Mesendoderm (in vitro differentiated cells): ENCODE measurements at regions not wholly inside any gene's neighbourhood (a gene's known extent, or its start where the extent isn't known, plus 50 kb on each side); places are given as distances from the start of the nearest gene placed in this dataset.

ENCODE experiments used
- DNase-seq: peaks from one replicate; pipeline ENCODE4 v3.0.0; 2013
- H2AK5ac ChIP-seq: 2 replicates; pipeline ENCODE4 v1.6.1; 2013; ENCODE audit warnings: low read length, inconsistent platforms
- H2BK120ac ChIP-seq: 2 replicates; pipeline ENCODE4 v1.6.1; 2013; ENCODE audit warnings: low read depth, mild to moderate bottlenecking, low read length, moderate library complexity, mixed read lengths
- H2BK15ac ChIP-seq: replicated peaks from 2 replicates; pipeline ENCODE4 v1.6.1; 2013; ENCODE audit warnings: low read depth, mild to moderate bottlenecking, moderate library complexity
- H2BK5ac ChIP-seq: 2 replicates; pipeline ENCODE4 v1.6.1; 2013; ENCODE audit warnings: low read length, inconsistent platforms
- H3K18ac ChIP-seq: 2 replicates; pipeline ENCODE4 v1.6.1; 2013; ENCODE audit warnings: mild to moderate bottlenecking, low read length, mixed read lengths
- H3K23ac ChIP-seq: one replicate; pipeline ENCODE4 v1.6.1; 2013; ENCODE audit warnings: low read length
- H3K27ac ChIP-seq: 2 replicates; pipeline ENCODE4 v1.5.1; 2013; ENCODE audit warnings: low read depth, mild to moderate bottlenecking, inconsistent platforms, low read length, moderate library complexity
- H3K27me3 ChIP-seq: 2 replicates; pipeline ENCODE4 v1.6.1; 2013; ENCODE audit warnings: low read length, control low read depth, mild to moderate bottlenecking, inconsistent platforms; ENCODE audit not compliant: insufficient read depth, poor library complexity
- H3K36me3 ChIP-seq: 2 replicates; pipeline ENCODE4 v1.6.1; 2013; ENCODE audit warnings: low read length, inconsistent platforms; ENCODE audit not compliant: control insufficient read depth, insufficient read depth
- H3K4ac ChIP-seq: one replicate; pipeline ENCODE4 v1.6.1; 2013; ENCODE audit warnings: low read depth, mild to moderate bottlenecking, low read length, moderate library complexity
- H3K4me1 ChIP-seq: 2 replicates; pipeline ENCODE4 v1.6.1; 2013; ENCODE audit warnings: low read depth, low read length, inconsistent platforms; ENCODE audit not compliant: control insufficient read depth
- H3K4me2 ChIP-seq: 2 replicates; pipeline ENCODE4 v1.6.1; 2013; ENCODE audit warnings: low read length
- H3K4me3 ChIP-seq: 2 replicates; pipeline ENCODE4 v1.5.1; 2013; ENCODE audit warnings: mild to moderate bottlenecking, low read length
- H3K56ac ChIP-seq: one replicate; pipeline ENCODE4 v1.6.1; 2013; ENCODE audit warnings: low read length
- H3K79me1 ChIP-seq: 2 replicates; pipeline ENCODE4 v1.6.1; 2013; ENCODE audit warnings: low read length, inconsistent platforms
- H3K79me2 ChIP-seq: 2 replicates; pipeline ENCODE4 v1.6.1; 2013; ENCODE audit warnings: mild to moderate bottlenecking, low read length; ENCODE audit not compliant: control insufficient read depth, insufficient read depth
- H3K9ac ChIP-seq: 2 replicates; pipeline ENCODE4 v1.6.1; 2013; ENCODE audit warnings: low read length, inconsistent platforms
- H4K5ac ChIP-seq: one replicate; pipeline ENCODE4 v1.6.1; 2013; ENCODE audit warnings: low read length
- H4K8ac ChIP-seq: one replicate; pipeline ENCODE4 v1.6.1; 2013; ENCODE audit warnings: low read depth, mild to moderate bottlenecking, control low read depth, low read length, moderate library complexity
- WGBS: extraction: QIAGEN DNeasy Blood & Tissue Kit; methylation state at CpG from one replicate; pipeline ENCODE4 v1.1.7; 2013; ENCODE audit warnings: low lambda C conversion rate, missing lambda C conversion rate; ENCODE audit not compliant: insufficient coverage; ENCODE audit errors: extremely low coverage; 5-methylcytosine and 5-hydroxymethylcytosine counted together

GRCh38 chr20:58097429-58097828, 131.0 kb downstream of the ANKRD60 start:
- no peak overlapping the region for H3K18ac ChIP-seq
- H2AK5ac ChIP-seq, result no peak overlapping the region
- no CpG with 5 or more reads among the region's 4 CpGs for WGBS
- no peak overlapping the region for H3K9ac ChIP-seq
- no peaks in the 10 kb centered on the region for H3K4me1 ChIP-seq
- H4K8ac ChIP-seq, result no peak overlapping the region
- H3K79me2 ChIP-seq, result no peaks in the 10 kb centered on the region
- H3K27me3 ChIP-seq, result no peaks in the 10 kb centered on the region
- no peak overlapping the region for H3K23ac ChIP-seq
- H3K56ac ChIP-seq, result no peak overlapping the region
- no peak for DNase-seq
- no peak overlapping the region for H3K4me3 ChIP-seq
- H2BK5ac ChIP-seq, result no peak overlapping the region
- no peak overlapping the region for H4K5ac ChIP-seq
- H3K4me2 ChIP-seq, result no peak overlapping the region
- no peak overlapping the region for H3K4ac ChIP-seq
- H3K27ac ChIP-seq, result no peak overlapping the region
- H2BK15ac ChIP-seq, result no peak overlapping the region
- no peak overlapping the region for H2BK120ac ChIP-seq
- no peaks in the 10 kb centered on the region for H3K79me1 ChIP-seq
- no peaks in the 10 kb centered on the region for H3K36me3 ChIP-seq

DNA sequence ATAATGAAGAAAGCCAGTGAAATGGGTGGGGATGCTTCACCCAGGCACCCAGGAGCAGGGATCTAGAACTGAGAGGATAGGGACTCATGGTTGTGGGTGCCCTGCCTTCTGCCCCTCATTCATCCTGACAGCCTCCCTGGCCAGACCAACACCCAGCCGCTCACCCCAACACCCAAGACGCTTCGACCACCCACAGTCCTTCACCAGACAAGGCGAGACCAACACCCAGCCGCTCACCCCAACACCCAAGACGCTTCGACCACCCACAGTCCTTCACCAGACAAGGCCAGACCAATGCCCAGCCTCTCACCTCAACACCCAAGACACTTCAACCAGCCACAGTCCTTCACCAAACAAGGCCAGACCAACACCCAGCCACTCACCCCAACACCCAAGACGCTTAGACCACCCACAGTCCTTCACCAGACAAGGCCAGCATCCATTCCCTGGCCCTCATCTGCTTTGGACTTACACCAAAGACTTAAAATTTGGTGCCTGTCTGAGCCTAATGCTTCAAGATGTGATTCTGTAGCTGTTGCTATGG, 131.5 kb downstream of the ANKRD60 start:
- Histone ChIP-seq H2BK120ac (no peak overlapping the region), H3K9ac (no peak overlapping the region), H3K79me1 (no peaks in the 10 kb centered on the region), H3K23ac (no peak overlapping the region), H3K79me2 (no peaks in the 10 kb centered on the region), H4K8ac (no peak overlapping the region), H3K18ac (no peak overlapping the region), H3K4me3 (no peak overlapping the region), H3K4ac (no peak overlapping the region), H3K36me3 (no peaks in the 10 kb centered on the region), H2BK5ac (no peak overlapping the region), H3K4me2 (no peak overlapping the region), H2BK15ac (no peak overlapping the region), H2AK5ac (no peak overlapping the region), H3K4me1 (no peaks in the 10 kb centered on the region), H3K56ac (no peak overlapping the region), H3K27ac (no peak overlapping the region), H3K27me3 (no peaks in the 10 kb centered on the region), H4K5ac (no peak overlapping the region)
- DNase-seq, result no peak
- WGBS, result no CpG with 5 or more reads among the region's 8 CpGs

- DNase-seq, result no peak
Observed at GRCh38 chr20:58094698-58095097, 133.8 kb downstream of the ANKRD60 start.

GRCh38 chr20:58094160-58094559, 134.3 kb downstream of the ANKRD60 start:
- H3K79me1 ChIP-seq, result no peaks in the 10 kb centered on the region
- H3K27me3 ChIP-seq, result no peaks in the 10 kb centered on the region
- no peaks in the 10 kb centered on the region for H3K36me3 ChIP-seq
- no peak overlapping the region for H4K5ac ChIP-seq
- H3K4me3 ChIP-seq, result no peak overlapping the region
- no peak overlapping the region for H2BK120ac ChIP-seq
- no peaks in the 10 kb centered on the region for H3K4me1 ChIP-seq
- H3K27ac ChIP-seq, result no peak overlapping the region
- H3K4ac ChIP-seq, result no peak overlapping the region
- no peak overlapping the region for H3K9ac ChIP-seq
- no CpG with 5 or more reads among the region's 9 CpGs for WGBS
- no peak overlapping the region for H3K18ac ChIP-seq
- no peak overlapping the region for H3K4me2 ChIP-seq
- no peaks in the 10 kb centered on the region for H3K79me2 ChIP-seq
- DNase-seq, result no peak
- no peak overlapping the region for H2BK5ac ChIP-seq
- no peak overlapping the region for H2AK5ac ChIP-seq
- H2BK15ac ChIP-seq, result no peak overlapping the region
- no peak overlapping the region for H3K23ac ChIP-seq
- no peak overlapping the region for H3K56ac ChIP-seq
- H4K8ac ChIP-seq, result no peak overlapping the region

More at GRCh38 chr20:58094698-58095097, 133.8 kb downstream of the ANKRD60 start:
- no peak overlapping the region for H2AK5ac ChIP-seq
- H2BK120ac ChIP-seq, result no peak overlapping the region
- H3K4me1 ChIP-seq, result no peaks in the 10 kb centered on the region
- H3K18ac ChIP-seq, result no peak overlapping the region
- H3K4ac ChIP-seq, result no peak overlapping the region
- H2BK5ac ChIP-seq, result no peak overlapping the region
- no peaks in the 10 kb centered on the region for H3K79me1 ChIP-seq
- H4K8ac ChIP-seq, result no peak overlapping the region
- no peak overlapping the region for H3K4me2 ChIP-seq
- no peak overlapping the region for H3K4me3 ChIP-seq
- H4K5ac ChIP-seq, result no peak overlapping the region
- no peak overlapping the region for H2BK15ac ChIP-seq
- no peak overlapping the region for H3K23ac ChIP-seq
- H3K36me3 ChIP-seq, result no peaks in the 10 kb centered on the region
- H3K79me2 ChIP-seq, result no peaks in the 10 kb centered on the region
- no peak overlapping the region for H3K27ac ChIP-seq
- WGBS, result no CpG with 5 or more reads among the region's 4 CpGs
- no peak overlapping the region for H3K56ac ChIP-seq
- H3K9ac ChIP-seq, result no peak overlapping the region
- no peaks in the 10 kb centered on the region for H3K27me3 ChIP-seq

GRCh38 chr20:58092871-58093270, 135.6 kb downstream of the ANKRD60 start:
- no CpG with 5 or more reads among the region's 11 CpGs for WGBS
- H2BK15ac ChIP-seq, result no peak overlapping the region
- H2AK5ac ChIP-seq, result no peak overlapping the region
- no peak overlapping the region for H3K4me3 ChIP-seq
- no peaks in the 10 kb centered on the region for H3K27me3 ChIP-seq
- no peak overlapping the region for H3K27ac ChIP-seq
- H2BK120ac ChIP-seq, result no peak overlapping the region
- no peak overlapping the region for H3K23ac ChIP-seq
- H3K36me3 ChIP-seq, result no peaks in the 10 kb centered on the region
- H3K79me1 ChIP-seq, result no peaks in the 10 kb centered on the region
- no peak overlapping the region for H3K4me2 ChIP-seq
- no peak overlapping the region for H4K8ac ChIP-seq
- no peak overlapping the region for H3K4ac ChIP-seq
- no peak overlapping the region for H2BK5ac ChIP-seq
- no peak overlapping the region for H3K9ac ChIP-seq
- no peak for DNase-seq
- no peak overlapping the region for H3K56ac ChIP-seq
- H3K18ac ChIP-seq, result no peak overlapping the region
- no peaks in the 10 kb centered on the region for H3K4me1 ChIP-seq
- no peaks in the 10 kb centered on the region for H3K79me2 ChIP-seq
- no peak overlapping the region for H4K5ac ChIP-seq

DNA sequence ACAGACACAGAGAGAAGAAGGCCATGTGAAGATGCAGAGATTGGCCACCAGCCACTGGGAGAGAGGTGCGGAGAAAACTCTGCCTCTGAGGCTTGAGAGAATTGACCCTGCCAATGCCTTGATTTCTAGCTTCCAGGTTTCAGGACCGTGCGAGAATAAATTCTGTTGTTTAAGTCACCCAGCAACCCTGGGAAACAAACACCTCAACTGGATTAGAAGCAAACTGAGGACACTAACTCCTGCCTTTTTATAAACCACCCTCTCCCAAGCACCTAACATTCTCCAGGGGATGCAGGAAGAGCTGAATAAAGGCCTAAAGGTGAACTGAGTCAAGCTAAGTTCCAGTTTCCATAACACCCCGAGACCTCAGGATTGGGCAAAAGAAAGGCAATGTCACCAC, 136.1 kb downstream of the ANKRD60 start:
- Histone ChIP-seq H3K23ac (no peak overlapping the region), H2BK15ac (no peak overlapping the region), H4K5ac (no peak overlapping the region), H3K4me1 (no peaks in the 10 kb centered on the region), H3K9ac (no peak overlapping the region), H2BK5ac (no peak overlapping the region), H3K4ac (no peak overlapping the region), H3K79me2 (no peaks in the 10 kb centered on the region), H2AK5ac (no peak overlapping the region), H3K79me1 (no peaks in the 10 kb centered on the region), H4K8ac (no peak overlapping the region), H3K18ac (no peak overlapping the region), H3K27me3 (no peaks in the 10 kb centered on the region), H3K56ac (no peak overlapping the region), H3K4me2 (no peak overlapping the region), H3K4me3 (no peak overlapping the region), H2BK120ac (no peak overlapping the region), H3K36me3 (no peaks in the 10 kb centered on the region), H3K27ac (no peak overlapping the region)
- DNase-seq, result no peak
- WGBS, result no CpG with 5 or more reads among the region's 4 CpGs
